ENCODE measurements at regions not wholly inside any gene's neighbourhood (a gene's known extent, or its start where the extent isn't known, plus 50 kb on each side); places are given as distances from the start of the nearest gene placed in this dataset.
A peak's percentile ranks its signal among the peaks of the same experiment; 100 is the strongest.

DNA sequence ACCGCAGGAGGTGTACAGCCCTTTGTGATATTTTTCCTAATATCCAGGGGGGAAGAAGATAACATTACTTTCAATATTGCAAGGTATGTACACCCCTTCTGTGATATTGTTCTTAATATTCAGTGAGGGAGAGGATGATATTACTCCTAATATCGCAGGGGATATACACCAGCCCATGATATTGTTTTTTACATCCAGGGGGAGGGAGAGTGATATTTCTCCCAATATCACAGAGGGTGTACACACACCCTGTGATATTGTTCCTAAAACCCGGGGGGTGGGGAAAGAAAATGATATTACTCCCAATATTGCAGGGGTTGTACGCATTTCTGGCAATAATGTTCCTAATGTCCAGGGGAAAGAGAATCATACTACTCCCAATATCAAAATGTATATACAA, 58.0 kb upstream of the SLC25A48 start:
- ChIA-PET POLR2A (no interaction called here), CTCF (no interaction called here)
- no peak overlapping the region for H3K4me3 ChIP-seq (ENCODE audit: low read depth, low read length)
- no peak for DNase-seq (ENCODE audit: low read depth, low spot score)
- TF ChIP-seq, protein P1, sequence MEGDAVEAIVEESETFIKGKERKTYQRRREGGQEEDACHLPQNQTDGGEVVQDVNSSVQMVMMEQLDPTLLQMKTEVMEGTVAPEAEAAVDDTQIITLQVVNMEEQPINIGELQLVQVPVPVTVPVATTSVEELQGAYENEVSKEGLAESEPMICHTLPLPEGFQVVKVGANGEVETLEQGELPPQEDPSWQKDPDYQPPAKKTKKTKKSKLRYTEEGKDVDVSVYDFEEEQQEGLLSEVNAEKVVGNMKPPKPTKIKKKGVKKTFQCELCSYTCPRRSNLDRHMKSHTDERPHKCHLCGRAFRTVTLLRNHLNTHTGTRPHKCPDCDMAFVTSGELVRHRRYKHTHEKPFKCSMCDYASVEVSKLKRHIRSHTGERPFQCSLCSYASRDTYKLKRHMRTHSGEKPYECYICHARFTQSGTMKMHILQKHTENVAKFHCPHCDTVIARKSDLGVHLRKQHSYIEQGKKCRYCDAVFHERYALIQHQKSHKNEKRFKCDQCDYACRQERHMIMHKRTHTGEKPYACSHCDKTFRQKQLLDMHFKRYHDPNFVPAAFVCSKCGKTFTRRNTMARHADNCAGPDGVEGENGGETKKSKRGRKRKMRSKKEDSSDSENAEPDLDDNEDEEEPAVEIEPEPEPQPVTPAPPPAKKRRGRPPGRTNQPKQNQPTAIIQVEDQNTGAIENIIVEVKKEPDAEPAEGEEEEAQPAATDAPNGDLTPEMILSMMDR (IDR thresholded peaks at IDR 0.05; ENCODE audit: insufficient read depth, low read length, missing control alignments), result no peak

DNA sequence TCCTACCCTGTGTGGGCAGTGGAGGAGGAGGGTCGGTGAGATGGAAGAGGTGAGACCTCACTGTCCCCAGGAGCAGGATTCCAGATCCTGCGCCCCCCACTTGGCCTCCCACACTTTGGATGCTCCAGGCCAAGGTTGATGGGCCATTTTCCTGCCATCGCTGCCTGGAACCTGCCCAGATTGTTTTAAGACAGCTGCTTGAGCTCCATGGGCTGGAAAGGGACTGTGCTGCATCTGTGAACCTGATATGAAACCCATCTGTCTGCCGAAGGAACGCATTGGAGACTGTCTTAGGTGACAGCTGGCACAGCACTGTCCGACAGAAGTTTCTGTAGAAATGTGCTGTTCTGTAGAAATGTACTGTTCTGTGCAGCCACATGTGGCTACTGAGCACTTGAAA, 72.7 kb upstream of the SLC25A48 start:
- POLR2A ChIA-PET, result no interaction called here
- CTCF ChIA-PET, result no interaction called here
- TF ChIP-seq, protein P1 (IDR thresholded peaks at IDR 0.05; ENCODE audit: insufficient read depth, low read length, missing control alignments), result no peak
- no peak overlapping the region for H3K4me3 ChIP-seq (ENCODE audit: low read depth, low read length)
- no peak for DNase-seq (ENCODE audit: low read depth, low spot score)

DNA sequence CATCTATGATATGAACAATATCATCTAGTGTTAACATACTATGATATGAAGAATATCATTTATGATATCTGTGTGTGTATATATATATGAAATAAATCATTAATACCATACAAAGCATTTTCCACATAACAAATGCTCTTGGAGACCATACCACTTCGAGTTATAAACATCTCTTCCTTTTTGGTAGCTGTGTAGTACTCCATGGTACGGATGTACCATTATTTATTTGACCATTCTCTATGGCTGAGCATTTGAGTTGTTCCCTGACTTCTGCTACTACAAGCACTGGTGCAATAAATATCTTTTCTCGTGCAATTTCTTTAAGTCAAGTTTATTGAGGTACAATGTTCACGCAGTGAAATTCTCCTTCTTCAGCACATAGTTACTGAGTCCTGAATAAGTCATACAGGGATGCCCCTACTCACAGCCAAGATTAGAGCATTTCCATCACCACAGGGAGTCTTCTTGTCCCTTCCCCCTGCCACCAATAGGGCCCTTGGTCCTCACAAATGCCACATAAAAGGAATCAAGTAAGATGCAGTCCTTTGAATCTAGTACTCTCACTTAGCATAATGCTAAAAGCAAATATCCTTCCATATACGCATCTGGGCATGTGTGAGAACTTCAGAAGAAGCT, 75.2 kb upstream of the SLC25A48 start:
- ChIA-PET CTCF (no interaction called here), POLR2A (no interaction called here)
- no peak overlapping the region for H3K4me3 ChIP-seq (ENCODE audit: low read depth, low read length)
- TF ChIP-seq, protein P1 (IDR thresholded peaks at IDR 0.05; ENCODE audit: insufficient read depth, low read length, missing control alignments), result no peak
- DNase-seq (ENCODE audit: low read depth, low spot score), result no peak

DNA sequence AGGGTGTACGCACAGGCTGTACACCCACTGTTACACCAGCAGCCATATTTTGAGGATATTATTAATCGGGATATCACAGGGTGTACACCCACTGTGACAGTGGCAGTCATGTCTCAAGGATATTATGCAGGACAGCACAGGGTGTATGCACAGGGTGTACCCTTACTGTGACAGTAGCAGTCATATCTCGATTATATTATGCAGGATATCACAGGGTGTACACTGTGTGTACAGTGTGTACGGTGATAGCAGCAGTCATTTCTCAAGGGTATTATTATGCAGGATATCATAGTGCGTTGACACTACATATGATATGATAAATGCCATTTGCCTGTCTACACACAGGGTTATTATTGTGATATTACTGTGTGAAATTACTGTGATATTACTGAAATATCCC, 80.5 kb upstream of the SLC25A48 start:
- ChIA-PET POLR2A (no interaction called here), CTCF (no interaction called here)
- H3K4me3 ChIP-seq (ENCODE audit: low read depth, low read length), result no peak overlapping the region
- TF ChIP-seq, protein P1 (IDR thresholded peaks at IDR 0.05; ENCODE audit: insufficient read depth, low read length, missing control alignments), result no peak
- no peak for DNase-seq (ENCODE audit: low read depth, low spot score)

DNA sequence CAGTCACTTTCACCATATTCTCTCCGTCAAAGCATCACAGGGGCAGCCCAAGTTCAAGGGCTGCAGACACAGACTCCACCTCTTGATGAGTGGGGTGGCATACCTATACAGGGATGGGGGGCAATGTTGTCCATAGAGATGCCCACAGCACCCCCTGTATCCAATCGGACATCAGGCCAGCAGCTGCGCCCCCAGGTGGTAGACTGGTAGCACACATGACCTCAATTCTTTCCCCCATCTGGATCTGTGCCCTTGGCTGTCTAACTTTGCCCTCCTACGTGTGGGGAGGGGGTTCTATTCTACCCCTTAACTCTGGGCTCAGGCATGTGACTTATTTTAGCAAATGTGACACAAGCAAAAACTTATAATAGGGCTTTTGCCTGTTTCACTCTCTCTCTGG, 84.0 kb upstream of the SLC25A48 start:
- ChIA-PET CTCF (interaction anchor here (1.1 kb wide), 1 partner anchor 190 kb away, joined by 3 read pairs; no protein-coding TSS in a partner anchor), POLR2A (no interaction called here)
- DNase-seq (ENCODE audit: low read depth, low spot score), result no peak
- H3K4me3 ChIP-seq (ENCODE audit: low read depth, low read length), result no peak overlapping the region
- TF ChIP-seq, protein P1 (IDR thresholded peaks at IDR 0.05; ENCODE audit: insufficient read depth, low read length, missing control alignments), result peak; percentile 15

DNA sequence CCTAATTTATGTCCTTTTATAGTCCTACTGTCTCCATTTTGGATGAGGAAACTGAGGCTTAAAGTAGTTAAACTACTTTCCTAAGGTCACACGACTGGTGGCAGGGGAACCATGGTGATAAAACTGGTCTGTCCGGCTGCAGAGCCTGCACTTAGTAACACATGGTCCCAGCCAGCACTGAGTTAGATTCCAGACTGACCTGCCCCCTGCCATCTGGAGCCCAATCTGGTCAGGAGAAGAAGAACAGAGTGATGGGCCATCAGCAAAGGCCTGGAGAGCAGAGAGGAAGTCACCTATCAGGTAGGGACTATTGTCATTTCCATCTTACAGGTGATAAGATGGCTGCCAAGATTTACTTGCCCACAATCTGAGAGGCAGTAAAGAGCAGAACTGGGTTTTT, 86.6 kb upstream of the SLC25A48 start:
- POLR2A ChIA-PET, result no interaction called here
- CTCF ChIA-PET, result no interaction called here

More for the DNA sequence above, 86.6 kb upstream of the SLC25A48 start:
- no peak for DNase-seq (ENCODE audit: low read depth, low spot score)
- no peak overlapping the region for H3K4me3 ChIP-seq (ENCODE audit: low read depth, low read length)
- TF ChIP-seq, protein P1 (IDR thresholded peaks at IDR 0.05; ENCODE audit: insufficient read depth, low read length, missing control alignments), result no peak
